ENCODE measurements at regions not wholly inside any gene's neighbourhood (a gene's known extent, or its start where the extent isn't known, plus 50 kb on each side); places are given as distances from the start of the nearest gene placed in this dataset.

- DNase-seq (ENCODE audit: unreplicated experiment) = peak; percentile 15
- CTCF ChIA-PET = no interaction called here
- intact Hi-C loops (cut with micrococcal nuclease) = no loop called here
- Mint-ChIP-seq H3K27me3 (ENCODE audit: insufficient read depth, unreplicated experiment) (no peaks in the 10 kb centered on the region), H3K4me3 (ENCODE audit: unreplicated experiment) (no peak overlapping the region), H3K4me1 (ENCODE audit: insufficient read depth, unreplicated experiment) (no peaks in the 10 kb centered on the region), H3K36me3 (ENCODE audit: insufficient read depth, unreplicated experiment) (no peaks in the 10 kb centered on the region), H3K27ac (ENCODE audit: low read depth, unreplicated experiment) (no peak overlapping the region), H3K9me3 (ENCODE audit: unreplicated experiment) (no peaks in the 10 kb centered on the region)
- TF ChIP-seq, protein P1, sequence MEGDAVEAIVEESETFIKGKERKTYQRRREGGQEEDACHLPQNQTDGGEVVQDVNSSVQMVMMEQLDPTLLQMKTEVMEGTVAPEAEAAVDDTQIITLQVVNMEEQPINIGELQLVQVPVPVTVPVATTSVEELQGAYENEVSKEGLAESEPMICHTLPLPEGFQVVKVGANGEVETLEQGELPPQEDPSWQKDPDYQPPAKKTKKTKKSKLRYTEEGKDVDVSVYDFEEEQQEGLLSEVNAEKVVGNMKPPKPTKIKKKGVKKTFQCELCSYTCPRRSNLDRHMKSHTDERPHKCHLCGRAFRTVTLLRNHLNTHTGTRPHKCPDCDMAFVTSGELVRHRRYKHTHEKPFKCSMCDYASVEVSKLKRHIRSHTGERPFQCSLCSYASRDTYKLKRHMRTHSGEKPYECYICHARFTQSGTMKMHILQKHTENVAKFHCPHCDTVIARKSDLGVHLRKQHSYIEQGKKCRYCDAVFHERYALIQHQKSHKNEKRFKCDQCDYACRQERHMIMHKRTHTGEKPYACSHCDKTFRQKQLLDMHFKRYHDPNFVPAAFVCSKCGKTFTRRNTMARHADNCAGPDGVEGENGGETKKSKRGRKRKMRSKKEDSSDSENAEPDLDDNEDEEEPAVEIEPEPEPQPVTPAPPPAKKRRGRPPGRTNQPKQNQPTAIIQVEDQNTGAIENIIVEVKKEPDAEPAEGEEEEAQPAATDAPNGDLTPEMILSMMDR (IDR thresholded peaks at IDR 0.05; ENCODE audit: unreplicated experiment) = no peak
- POLR2A ChIA-PET = interaction anchor here (0.9 kb wide), 1 partner anchor 464 kb away, joined by 3 read pairs; no protein-coding TSS in a partner anchor
- BruUV-seq (replicated peaks) = no TSS peak
Observed at GRCh38 chr20:16115911-16116552, 457.2 kb downstream of the KIF16B start.

GRCh38 chr20:16113736-16114135, 459.5 kb downstream of the KIF16B start:
- DNase-seq (ENCODE audit: unreplicated experiment) = no peak
- Mint-ChIP-seq H3K27me3 (ENCODE audit: insufficient read depth, unreplicated experiment) (no peaks in the 10 kb centered on the region), H3K4me3 (ENCODE audit: unreplicated experiment) (no peak overlapping the region), H3K27ac (ENCODE audit: low read depth, unreplicated experiment) (no peak overlapping the region), H3K36me3 (ENCODE audit: insufficient read depth, unreplicated experiment) (no peaks in the 10 kb centered on the region), H3K9me3 (ENCODE audit: unreplicated experiment) (no peaks in the 10 kb centered on the region), H3K4me1 (ENCODE audit: insufficient read depth, unreplicated experiment) (no peaks in the 10 kb centered on the region)
- POLR2A ChIA-PET = no interaction called here
- no TSS peak for BruUV-seq (replicated peaks)
- intact Hi-C loops (cut with micrococcal nuclease) = no loop called here
- CTCF ChIA-PET = interaction anchor here (0.6 to 0.7 kb wide), 2 partner anchors 9 to 320 kb away, joined by 3 read pairs; no protein-coding TSS in a partner anchor
- TF ChIP-seq, protein P1 (IDR thresholded peaks at IDR 0.05; ENCODE audit: unreplicated experiment) = no peak

- Mint-ChIP-seq H3K4me3 (ENCODE audit: unreplicated experiment) (no peak overlapping the region), H3K36me3 (ENCODE audit: insufficient read depth, unreplicated experiment) (no peaks in the 10 kb centered on the region), H3K9me3 (ENCODE audit: unreplicated experiment) (no peaks in the 10 kb centered on the region), H3K27me3 (ENCODE audit: insufficient read depth, unreplicated experiment) (no peaks in the 10 kb centered on the region), H3K4me1 (ENCODE audit: insufficient read depth, unreplicated experiment) (no peaks in the 10 kb centered on the region), H3K27ac (ENCODE audit: low read depth, unreplicated experiment) (no peak overlapping the region)
- POLR2A ChIA-PET = no interaction called here
- no TSS peak for BruUV-seq (replicated peaks)
- TF ChIP-seq, protein P1 (IDR thresholded peaks at IDR 0.05; ENCODE audit: unreplicated experiment) = no peak
- no peak for DNase-seq (ENCODE audit: unreplicated experiment)
- CTCF ChIA-PET = no interaction called here
- intact Hi-C loops (cut with micrococcal nuclease) = no loop called here
Observed at GRCh38 chr20:16111852-16112412, 461.3 kb downstream of the KIF16B start.

GRCh38 chr20:16111172-16111832, 461.9 kb downstream of the KIF16B start:
- Mint-ChIP-seq H3K4me3 (ENCODE audit: unreplicated experiment) (no peak overlapping the region), H3K27me3 (ENCODE audit: insufficient read depth, unreplicated experiment) (no peaks in the 10 kb centered on the region), H3K9me3 (ENCODE audit: unreplicated experiment) (no peaks in the 10 kb centered on the region), H3K27ac (ENCODE audit: low read depth, unreplicated experiment) (no peak overlapping the region), H3K4me1 (ENCODE audit: insufficient read depth, unreplicated experiment) (no peaks in the 10 kb centered on the region), H3K36me3 (ENCODE audit: insufficient read depth, unreplicated experiment) (no peaks in the 10 kb centered on the region)
- POLR2A ChIA-PET = interaction anchor here (0.5 kb wide), 1 partner anchor 418 kb away, joined by 3 read pairs; no protein-coding TSS in a partner anchor
- intact Hi-C loops (cut with micrococcal nuclease) = no loop called here
- DNase-seq (ENCODE audit: unreplicated experiment) = no peak
- CTCF ChIA-PET = no interaction called here
- TF ChIP-seq, protein P1 (IDR thresholded peaks at IDR 0.05; ENCODE audit: unreplicated experiment) = no peak
- BruUV-seq (replicated peaks) = no TSS peak

All from MCF 10A (cell line).